Esophagus muscularis mucosa (tissue), 3 donors: ENCODE measurements at regions not wholly inside any gene's neighbourhood (a gene's known extent, or its start where the extent isn't known, plus 50 kb on each side); places are given as distances from the start of the nearest gene placed in this dataset.

Source experiments
- POLR2A ChIP-seq: fragments of 450-650 bp; IDR thresholded peaks from one replicate; pipeline ENCODE4 v1.6.1; 2017; ENCODE audit warnings: antibody characterized with exemption, moderate library complexity, mild to moderate bottlenecking, low read depth
- TF ChIP-seq, protein P1 (sequence below), 3 experiments: fragments of 200-600 bp in 2 of 3; fragments of 450-650 bp in 1 of 3; sonication (generic) in 2 of 3; IDR thresholded peaks; one replicate each; pipeline ENCODE4 v1.5.1; 2017 to 2019; ENCODE audit warnings: antibody characterized with exemption in 3 of 3, mild to moderate bottlenecking in 2 of 3, moderate library complexity in 1 of 3

DNA sequence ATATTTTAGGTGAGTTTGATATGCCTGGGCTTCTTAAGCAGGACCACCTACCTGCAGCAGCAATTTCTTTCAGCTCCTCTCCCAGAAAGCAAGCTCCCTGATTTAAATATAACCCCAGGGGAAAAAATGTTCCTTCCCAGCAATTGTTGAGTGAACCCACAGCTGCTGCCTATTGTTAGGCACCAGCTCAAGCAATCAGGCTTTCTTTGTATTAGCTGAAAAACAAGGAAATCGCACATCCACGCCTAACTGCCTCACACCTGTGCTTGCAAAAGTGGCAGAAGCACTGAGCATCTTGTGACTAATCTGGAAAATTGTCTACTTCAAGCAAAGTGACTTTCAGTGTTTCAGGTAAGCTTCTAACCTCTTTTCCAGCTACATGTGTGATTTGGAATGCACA is 432.2 kb downstream of the SMARCA1 start:
- TF ChIP-seq, protein P1, sequence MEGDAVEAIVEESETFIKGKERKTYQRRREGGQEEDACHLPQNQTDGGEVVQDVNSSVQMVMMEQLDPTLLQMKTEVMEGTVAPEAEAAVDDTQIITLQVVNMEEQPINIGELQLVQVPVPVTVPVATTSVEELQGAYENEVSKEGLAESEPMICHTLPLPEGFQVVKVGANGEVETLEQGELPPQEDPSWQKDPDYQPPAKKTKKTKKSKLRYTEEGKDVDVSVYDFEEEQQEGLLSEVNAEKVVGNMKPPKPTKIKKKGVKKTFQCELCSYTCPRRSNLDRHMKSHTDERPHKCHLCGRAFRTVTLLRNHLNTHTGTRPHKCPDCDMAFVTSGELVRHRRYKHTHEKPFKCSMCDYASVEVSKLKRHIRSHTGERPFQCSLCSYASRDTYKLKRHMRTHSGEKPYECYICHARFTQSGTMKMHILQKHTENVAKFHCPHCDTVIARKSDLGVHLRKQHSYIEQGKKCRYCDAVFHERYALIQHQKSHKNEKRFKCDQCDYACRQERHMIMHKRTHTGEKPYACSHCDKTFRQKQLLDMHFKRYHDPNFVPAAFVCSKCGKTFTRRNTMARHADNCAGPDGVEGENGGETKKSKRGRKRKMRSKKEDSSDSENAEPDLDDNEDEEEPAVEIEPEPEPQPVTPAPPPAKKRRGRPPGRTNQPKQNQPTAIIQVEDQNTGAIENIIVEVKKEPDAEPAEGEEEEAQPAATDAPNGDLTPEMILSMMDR (IDR thresholded peaks at IDR 0.05) = no peak
- no peak for TF ChIP-seq POLR2A
